GM23338 (cell line): ENCODE measurements at regions not wholly inside any gene's neighbourhood (a gene's known extent, or its start where the extent isn't known, plus 50 kb on each side); places are given as distances from the start of the nearest gene placed in this dataset.

Experiments
- ATAC-seq: fragments of 200-7000 bp; cut with Tn5 transposase; 3 replicates; pipeline ENCODE4 v1.9.1; 2020
- DNase-seq: peaks from one replicate; pipeline ENCODE4 v3.0.0-alpha.2; 2015; ENCODE audit warnings: low spot score
- H2AFZ ChIP-seq: fragments of 200-600 bp; sonication (generic); 2 replicates; pipeline ENCODE4 v1.8.0; 2016; ENCODE audit warnings: antibody characterized with exemption, mild to moderate bottlenecking, moderate library complexity
- H3F3A ChIP-seq: fragments of 200-600 bp; sonication (generic); replicated peaks from 2 replicates; pipeline ENCODE4 v1.8.0; 2017; ENCODE audit warnings: antibody characterized with exemption, mixed run types, low read depth
- H3K27ac ChIP-seq: fragments of 200-600 bp; sonication (generic); 2 replicates; pipeline ENCODE4 v1.6.1; 2016; ENCODE audit warnings: low read depth
- H3K27me3 ChIP-seq: fragments of 200-600 bp; sonication (generic); 2 replicates; pipeline ENCODE4 v1.8.0; 2016; ENCODE audit warnings: mild to moderate bottlenecking, mixed run types, moderate library complexity; ENCODE audit not compliant: insufficient read depth
- H3K36me3 ChIP-seq: fragments of 200-600 bp; sonication (generic); 2 replicates; pipeline ENCODE4 v1.8.0; 2016; ENCODE audit warnings: mild to moderate bottlenecking; ENCODE audit not compliant: insufficient read depth
- H3K4me1 ChIP-seq: fragments of 200-600 bp; sonication (generic); 2 replicates; pipeline ENCODE4 v1.8.0; 2016; ENCODE audit warnings: mild to moderate bottlenecking, moderate library complexity; ENCODE audit not compliant: insufficient read depth
- H3K4me2 ChIP-seq: fragments of 200-600 bp; sonication (generic); 2 replicates; pipeline ENCODE4 v1.7.1; 2017; ENCODE audit warnings: mixed run types
- H3K4me3 ChIP-seq: fragments of 200-600 bp; sonication (generic); 2 replicates; pipeline ENCODE4 v1.6.1; 2016; ENCODE audit warnings: mixed run types
- H3K79me2 ChIP-seq: fragments of 200-600 bp; sonication (generic); replicated peaks from 2 replicates; pipeline ENCODE4 v1.8.0; 2017; ENCODE audit warnings: mild to moderate bottlenecking; ENCODE audit not compliant: insufficient read depth
- H3K9me2 ChIP-seq: fragments of 200-600 bp; sonication (generic); 2 replicates; pipeline ENCODE4 v1.8.0; 2017; ENCODE audit not compliant: insufficient read depth
- H4K20me1 ChIP-seq: fragments of 200-600 bp; sonication (generic); replicated peaks from 2 replicates; pipeline ENCODE4 v1.8.0; 2017; ENCODE audit warnings: mild to moderate bottlenecking; ENCODE audit not compliant: insufficient read depth
- H3K27ac Mint-ChIP-seq: 2 replicates; pipeline ENCODE4 v1.8.0; 2020; ENCODE audit warnings: inconsistent platforms, mild to moderate bottlenecking, moderate library complexity, mixed read lengths
- H3K27me3 Mint-ChIP-seq: 3 replicates; pipeline ENCODE4 v1.8.0; 2022; ENCODE audit warnings: low read depth, mild to moderate bottlenecking, moderate library complexity, mixed read lengths, inconsistent platforms; ENCODE audit not compliant: insufficient read depth, poor library complexity
- H3K36me3 Mint-ChIP-seq: 3 replicates; pipeline ENCODE4 v1.8.0; 2021; ENCODE audit warnings: low read depth, mild to moderate bottlenecking, inconsistent platforms, moderate library complexity, mixed read lengths
- H3K4me1 Mint-ChIP-seq: 3 replicates; pipeline ENCODE4 v1.8.0; 2020; ENCODE audit warnings: mild to moderate bottlenecking, inconsistent platforms, mixed read lengths
- H3K4me3 Mint-ChIP-seq: 3 replicates; pipeline ENCODE4 v1.8.0; 2021; ENCODE audit warnings: moderate library complexity, mild to moderate bottlenecking, inconsistent platforms, mixed read lengths
- H3K9me3 Mint-ChIP-seq: 3 replicates; pipeline ENCODE4 v1.8.0; 2020; ENCODE audit warnings: moderate library complexity, mild to moderate bottlenecking, inconsistent platforms, mixed read lengths
- CREB1 ChIP-seq: fragments of 250-450 bp; sonication (Bioruptor Pico); IDR thresholded peaks from 2 replicates; pipeline ENCODE4 v1.5.0; 2020; ENCODE audit warnings: low read depth, mild to moderate bottlenecking, moderate library complexity
- CTCF ChIP-seq, 2 experiments: fragments of 200-600 bp in 1 of 2; sonication (generic) in 1 of 2; conservative IDR thresholded peaks; 2 replicates each; pipeline versions ENCODE4 v1.5.1 to v1.6.1; 2016 to 2017; ENCODE audit warnings: antibody characterized with exemption in 2 of 2, low read depth in 2 of 2, mild to moderate bottlenecking in 2 of 2, moderate library complexity in 1 of 2
- ETS1 ChIP-seq: IDR thresholded peaks from 2 replicates; pipeline ENCODE4 v1.6.1; 2016; ENCODE audit warnings: antibody characterized with exemption
- EZH2 ChIP-seq: fragments of 200-600 bp; sonication (generic); IDR thresholded peaks from one replicate; pipeline ENCODE4 v1.8.0; 2017; ENCODE audit warnings: antibody characterized with exemption, mild to moderate bottlenecking, low read depth; ENCODE audit not compliant: unreplicated experiment
- EZH2phosphoT487 ChIP-seq: fragments of 200-600 bp; sonication (generic); IDR thresholded peaks from one replicate; pipeline ENCODE4 v1.8.1; 2018; ENCODE audit warnings: antibody characterized with exemption; ENCODE audit not compliant: unreplicated experiment
- JUNB ChIP-seq: IDR thresholded peaks from one replicate; pipeline ENCODE4 v1.6.1; 2016; ENCODE audit warnings: antibody characterized with exemption; ENCODE audit not compliant: unreplicated experiment
- NANOG ChIP-seq: IDR thresholded peaks from 2 replicates; pipeline ENCODE4 v1.6.1; 2016; ENCODE audit warnings: antibody characterized with exemption, borderline replicate concordance
- POLR2AphosphoS5 ChIP-seq: IDR thresholded peaks from 2 replicates; pipeline ENCODE4 v1.6.1; 2016; ENCODE audit warnings: antibody characterized with exemption, low read depth
- REST ChIP-seq: IDR thresholded peaks from one replicate; pipeline ENCODE4 v1.6.1; 2018; ENCODE audit warnings: antibody characterized with exemption; ENCODE audit not compliant: unreplicated experiment
- STAT1 ChIP-seq: IDR thresholded peaks from one replicate; pipeline ENCODE4 v1.6.1; 2016; ENCODE audit warnings: antibody characterized with exemption; ENCODE audit not compliant: unreplicated experiment
- ZNF114 ChIP-seq: fragments of 250-450 bp; sonication (Bioruptor Pico); IDR thresholded peaks from 2 replicates; pipeline ENCODE4 v1.5.0; 2020; ENCODE audit warnings: mild to moderate bottlenecking, moderate library complexity
- ZNF331 ChIP-seq: fragments of 250-450 bp; sonication (Bioruptor Pico); IDR thresholded peaks from 2 replicates; pipeline ENCODE4 v1.5.0; 2020; ENCODE audit warnings: low read depth, mild to moderate bottlenecking, moderate library complexity
- ZNF462 ChIP-seq: fragments of 250-450 bp; sonication (Bioruptor Pico); IDR thresholded peaks from 2 replicates; pipeline ENCODE4 v1.5.0; 2020; ENCODE audit warnings: mild to moderate bottlenecking, moderate library complexity

GRCh38 chr21:18114810-18115209, 129.8 kb upstream of the CHODL start:
- no peak for TF ChIP-seq ETS1
- TF ChIP-seq JUNB, result no peak
- no peak for TF ChIP-seq STAT1
- no peak for TF ChIP-seq CTCF (conservative IDR thresholded peaks at IDR 0.05; ENCODE audit: low read depth in 2 of 2)
- no peak for TF ChIP-seq CREB1
- TF ChIP-seq POLR2AphosphoS5, result no peak
- TF ChIP-seq ZNF331 (CRISPR knock-in tag), result no peak
- no peak for TF ChIP-seq NANOG
- TF ChIP-seq ZNF462, result no peak
- no peak for TF ChIP-seq ZNF114
- no peak for TF ChIP-seq EZH2
- TF ChIP-seq REST, result no peak
- TF ChIP-seq EZH2phosphoT487, result no peak
- Histone ChIP-seq H3K4me1 (no peaks in the 10 kb centered on the region), H3K9me2 (0 out of 2 replicates have a peak, but pooled peaks cover 8% of the 10 kb centered on the region), H3K4me3 (no peak overlapping the region), H3K79me2 (no peaks in the 10 kb centered on the region), H3K27ac (no peak overlapping the region), H3K36me3 (no peaks in the 10 kb centered on the region), H2AFZ (peak overlapping the region; percentile 53; the same call in 1 of the 2 replicates), H3K4me2 (no peak overlapping the region), H4K20me1 (no peaks in the 10 kb centered on the region), H3K27me3 (no peaks in the 10 kb centered on the region), H3F3A (no peaks in the 10 kb centered on the region)
- DNase-seq, result no peak
- H3K27ac Mint-ChIP-seq, result no peak overlapping the region
- H3K36me3 Mint-ChIP-seq, result no peaks in the 10 kb centered on the region
- no peaks in the 10 kb centered on the region for H3K9me3 Mint-ChIP-seq
- H3K4me3 Mint-ChIP-seq, result no peak overlapping the region
- no peaks in the 10 kb centered on the region for H3K4me1 Mint-ChIP-seq
- H3K27me3 Mint-ChIP-seq, result peaks cover 2% of the 10 kb centered on the region
- ATAC-seq, result no peak
